Endothelial cell of umbilical vein (primary cell): ENCODE measurements at regions not wholly inside any gene's neighbourhood (a gene's known extent, or its start where the extent isn't known, plus 50 kb on each side); places are given as distances from the start of the nearest gene placed in this dataset.

Source experiments
- EZH2 ChIP-seq: IDR thresholded peaks from 2 replicates; pipeline ENCODE4 v1.6.1; 2012; ENCODE audit warnings: borderline replicate concordance, low read depth, mild to moderate bottlenecking, moderate library complexity, low read length, inconsistent platforms; ENCODE audit not compliant: severe bottlenecking
- POLR2A ChIP-seq: IDR thresholded peaks from 2 replicates; pipeline ENCODE4 v1.6.1; 2012; ENCODE audit warnings: low read depth, mild to moderate bottlenecking, control low read depth, low read length
- TF ChIP-seq, protein P1 (sequence below), 2 donors: IDR thresholded peaks; 1 replicate in 1 of 2; 2 replicates in 1 of 2; pipeline ENCODE4 v1.5.1; 2011; ENCODE audit warnings: low read length in 2 of 2, mild to moderate bottlenecking in 2 of 2, moderate library complexity in 2 of 2, control low read depth in 1 of 2, inconsistent platforms in 1 of 2, low read depth in 1 of 2; ENCODE audit not compliant: insufficient read depth in 1 of 2; ENCODE audit errors: extremely low read depth in 1 of 2

DNA sequence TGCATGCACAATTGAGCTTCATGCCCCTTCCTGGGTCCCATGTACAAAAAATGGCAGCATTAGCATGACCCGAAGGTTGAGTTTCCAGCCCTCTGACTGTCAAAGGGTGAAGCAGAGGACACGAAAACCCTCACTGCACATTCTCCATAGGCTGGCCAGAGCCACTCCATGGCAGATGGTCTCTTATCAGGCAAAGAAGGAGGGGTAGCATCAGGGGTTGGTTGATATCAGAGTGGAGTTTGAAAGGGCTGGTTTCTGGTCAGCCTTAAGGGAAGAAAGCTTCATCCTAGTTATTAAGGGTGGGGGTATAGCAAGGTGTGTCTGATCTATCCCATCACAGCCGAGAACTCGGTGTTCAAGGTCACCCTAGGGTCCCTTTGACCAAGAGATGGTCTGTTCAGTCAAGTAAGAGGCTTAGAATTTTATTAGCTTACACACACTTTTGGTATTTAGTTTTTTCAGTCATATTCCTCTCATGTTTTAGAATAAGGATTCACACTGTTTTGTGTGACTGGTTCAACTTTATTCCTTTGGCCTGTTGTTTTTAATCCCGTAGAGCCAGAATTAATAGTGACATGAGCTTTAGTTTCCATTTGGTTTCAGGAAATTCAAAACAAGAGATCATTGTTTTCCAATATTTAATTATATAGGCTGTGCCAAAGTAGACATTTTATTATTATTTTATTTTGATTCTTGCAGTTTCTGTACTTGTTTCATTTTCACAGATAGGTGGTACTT lies 199.9 kb upstream of the FMN2 start:
- TF ChIP-seq, protein P1, sequence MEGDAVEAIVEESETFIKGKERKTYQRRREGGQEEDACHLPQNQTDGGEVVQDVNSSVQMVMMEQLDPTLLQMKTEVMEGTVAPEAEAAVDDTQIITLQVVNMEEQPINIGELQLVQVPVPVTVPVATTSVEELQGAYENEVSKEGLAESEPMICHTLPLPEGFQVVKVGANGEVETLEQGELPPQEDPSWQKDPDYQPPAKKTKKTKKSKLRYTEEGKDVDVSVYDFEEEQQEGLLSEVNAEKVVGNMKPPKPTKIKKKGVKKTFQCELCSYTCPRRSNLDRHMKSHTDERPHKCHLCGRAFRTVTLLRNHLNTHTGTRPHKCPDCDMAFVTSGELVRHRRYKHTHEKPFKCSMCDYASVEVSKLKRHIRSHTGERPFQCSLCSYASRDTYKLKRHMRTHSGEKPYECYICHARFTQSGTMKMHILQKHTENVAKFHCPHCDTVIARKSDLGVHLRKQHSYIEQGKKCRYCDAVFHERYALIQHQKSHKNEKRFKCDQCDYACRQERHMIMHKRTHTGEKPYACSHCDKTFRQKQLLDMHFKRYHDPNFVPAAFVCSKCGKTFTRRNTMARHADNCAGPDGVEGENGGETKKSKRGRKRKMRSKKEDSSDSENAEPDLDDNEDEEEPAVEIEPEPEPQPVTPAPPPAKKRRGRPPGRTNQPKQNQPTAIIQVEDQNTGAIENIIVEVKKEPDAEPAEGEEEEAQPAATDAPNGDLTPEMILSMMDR (IDR thresholded peaks at IDR 0.05; ENCODE audit: extremely low read depth in 1 of 2, insufficient read depth in 1 of 2, low read depth in 1 of 2, low read length in 2 of 2), result no peak
- no peak for TF ChIP-seq POLR2A
- no peak for TF ChIP-seq EZH2
